PC-9 (cell line): ENCODE measurements at regions not wholly inside any gene's neighbourhood (a gene's known extent, or its start where the extent isn't known, plus 50 kb on each side); places are given as distances from the start of the nearest gene placed in this dataset.

Source experiments
- BruUV-seq: library from RNA; stranded (reverse); fragments of 400-500 nt; replicated peaks from 2 replicates; lab custom pipeline; 2021; lab: Mats Ljungman, UMichigan
- CTCF ChIA-PET: fragments of 300-600 bp; sonication (Branson Sonifier 250); formaldehyde crosslinking; loops from one replicate; lab custom pipeline; 2022; ENCODE audit warnings: antibody characterized with exemption; lab: Charles Lee
- POLR2A ChIA-PET: fragments of 300-600 bp; sonication (Branson Sonifier 250); formaldehyde crosslinking; loops from one replicate; lab custom pipeline; 2022; ENCODE audit warnings: antibody characterized with exemption; ENCODE audit not compliant: unreplicated experiment; lab: Charles Lee
- DNase-seq, 2 experiments: peaks; one replicate each; pipeline versions ENCODE4 v3.0.0 to v3.0.0-alpha.2; 2015 to 2022; ENCODE audit warnings: mixed read lengths in 1 of 2
- H2AFZ ChIP-seq: fragments of 200-600 bp; sonication (generic); 2 replicates; pipeline ENCODE4 v1.8.1; 2017; ENCODE audit warnings: antibody characterized with exemption
- H3F3A ChIP-seq: fragments of 200-600 bp; sonication (generic); 2 replicates; pipeline ENCODE4 v1.8.1; 2017; ENCODE audit warnings: antibody characterized with exemption, mild to moderate bottlenecking, low read depth; ENCODE audit not compliant: insufficient read depth
- H3K27ac ChIP-seq: fragments of 200-600 bp; sonication (generic); 2 replicates; pipeline ENCODE4 v1.6.1; 2016; ENCODE audit warnings: mixed run types
- H3K27me3 ChIP-seq: fragments of 200-600 bp; sonication (generic); 2 replicates; pipeline ENCODE4 v1.6.1; 2016; ENCODE audit warnings: low read depth, mixed run types; ENCODE audit not compliant: insufficient read depth
- H3K36me3 ChIP-seq: fragments of 200-600 bp; sonication (generic); 2 replicates; pipeline ENCODE4 v1.6.1; 2016; ENCODE audit warnings: low read depth, mixed run types
- H3K4me1 ChIP-seq: fragments of 200-600 bp; sonication (generic); replicated peaks from 2 replicates; pipeline ENCODE4 v1.6.1; 2016; ENCODE audit warnings: mixed run types; ENCODE audit not compliant: insufficient read depth
- H3K4me2 ChIP-seq: fragments of 200-600 bp; sonication (generic); 2 replicates; pipeline ENCODE4 v1.6.1; 2017; ENCODE audit warnings: mixed run types
- H3K4me3 ChIP-seq: fragments of 200-600 bp; sonication (generic); 2 replicates; pipeline ENCODE4 v1.6.1; 2016; ENCODE audit warnings: mixed run types
- H3K79me2 ChIP-seq: fragments of 200-600 bp; sonication (generic); 2 replicates; pipeline ENCODE4 v1.6.1; 2017; ENCODE audit warnings: low read depth, mixed run types
- H3K9me2 ChIP-seq: fragments of 200-600 bp; sonication (generic); 2 replicates; pipeline ENCODE4 v1.8.1; 2017; ENCODE audit warnings: mild to moderate bottlenecking; ENCODE audit not compliant: insufficient read depth
- H3K9me3 ChIP-seq: fragments of 200-600 bp; sonication (generic); 2 replicates; pipeline ENCODE4 v1.8.1; 2016; ENCODE audit warnings: low read depth; ENCODE audit not compliant: insufficient read depth
- H4K20me1 ChIP-seq: fragments of 200-600 bp; sonication (generic); 2 replicates; pipeline ENCODE4 v1.8.1; 2017; ENCODE audit not compliant: insufficient read depth
- CTCF ChIP-seq: fragments of 200-600 bp; sonication (generic); conservative IDR thresholded peaks from 2 replicates; pipeline ENCODE4 v1.6.1; 2017; ENCODE audit warnings: mixed run types, antibody characterized with exemption, mild to moderate bottlenecking, moderate library complexity
- EZH2 ChIP-seq: fragments of 200-600 bp; sonication (generic); IDR thresholded peaks from 2 replicates; pipeline ENCODE4 v1.8.0; 2017; ENCODE audit warnings: antibody characterized with exemption, low read depth
- intact Hi-C: fragments of 100-400 bp; cut with micrococcal nuclease; formaldehyde crosslinking; loops from one replicate; pipeline ENCODE4 v1.10.0; 2022; ENCODE audit not compliant: unreplicated experiment

- no peaks in the 10 kb centered on the region for H3K4me1 ChIP-seq
- H3K9me3 ChIP-seq: no peaks in the 10 kb centered on the region
- DNase-seq: no peak
- no peak for TF ChIP-seq CTCF
- TF ChIP-seq EZH2: no peak
- no peak overlapping the region for H3K4me3 ChIP-seq
- H3K27me3 ChIP-seq: no peaks in the 10 kb centered on the region
- H3K36me3 ChIP-seq: no peaks in the 10 kb centered on the region
- CTCF ChIA-PET: no interaction called here
- no peaks in the 10 kb centered on the region for H3K79me2 ChIP-seq
- no peaks in the 10 kb centered on the region for H4K20me1 ChIP-seq
- no peaks in the 10 kb centered on the region for H3K9me2 ChIP-seq
- intact Hi-C loops: no loop called here
- no peak overlapping the region for H3K27ac ChIP-seq
- POLR2A ChIA-PET: no interaction called here
- H2AFZ ChIP-seq: no peak overlapping the region
- no peak overlapping the region for H3K4me2 ChIP-seq
- no TSS peak for BruUV-seq
- no peaks in the 10 kb centered on the region for H3F3A ChIP-seq
These were observed 167.1 kb upstream of the MMS22L start for GRCh38 chr6:97450087-97450486.

GRCh38 chr6:97456070-97456469 is 173.1 kb upstream of the MMS22L start:
- Histone ChIP-seq H3K4me1 (no peaks in the 10 kb centered on the region), H3K79me2 (no peaks in the 10 kb centered on the region), H3K9me2 (no peaks in the 10 kb centered on the region), H3K36me3 (no peaks in the 10 kb centered on the region), H4K20me1 (no peaks in the 10 kb centered on the region), H3K27me3 (no peaks in the 10 kb centered on the region), H3K9me3 (no peaks in the 10 kb centered on the region), H3F3A (no peaks in the 10 kb centered on the region), H2AFZ (no peak overlapping the region), H3K27ac (no peak overlapping the region), H3K4me3 (no peak overlapping the region), H3K4me2 (no peak overlapping the region)
- CTCF ChIA-PET: interaction anchor here (0.6 kb wide), 1 partner anchor 471 kb away, joined by 3 read pairs; no protein-coding TSS in a partner anchor
- intact Hi-C loops: no loop called here
- BruUV-seq: no TSS peak
- POLR2A ChIA-PET: no interaction called here
- TF ChIP-seq CTCF (no peak), EZH2 (no peak)
- DNase-seq: no peak

DNA sequence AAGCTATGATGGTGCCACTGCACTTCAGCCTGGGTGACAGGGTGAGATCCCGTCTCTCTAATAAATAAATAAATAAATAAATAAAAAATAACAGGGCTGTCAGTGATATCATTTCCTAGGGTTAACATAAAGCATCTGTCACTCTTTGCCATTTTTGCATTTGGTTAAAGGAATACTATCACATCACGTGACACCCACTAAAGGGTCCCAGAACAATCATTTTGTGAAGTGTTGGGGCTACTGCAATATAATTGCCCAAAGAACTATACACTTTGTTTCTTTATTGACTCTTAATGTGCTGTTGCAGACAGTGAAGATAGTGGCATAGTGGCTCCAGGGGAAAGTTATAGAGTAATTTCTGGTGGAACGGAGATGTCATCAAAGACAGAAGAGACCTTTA is 176.5 kb upstream of the MMS22L start:
- no TSS peak for BruUV-seq
- CTCF ChIA-PET: no interaction called here
- no peak for DNase-seq

More for the DNA sequence above, 176.5 kb upstream of the MMS22L start:
- no peak overlapping the region for H3K4me2 ChIP-seq
- no peaks in the 10 kb centered on the region for H3K79me2 ChIP-seq
- intact Hi-C loops: no loop called here
- no peak overlapping the region for H3K4me3 ChIP-seq
- TF ChIP-seq CTCF (no peak), EZH2 (no peak)
- H3K9me2 ChIP-seq: no peaks in the 10 kb centered on the region
- no peaks in the 10 kb centered on the region for H3K4me1 ChIP-seq
- no peak overlapping the region for H3K27ac ChIP-seq
- H3F3A ChIP-seq: no peaks in the 10 kb centered on the region
- H3K36me3 ChIP-seq: no peaks in the 10 kb centered on the region
- H3K27me3 ChIP-seq: no peaks in the 10 kb centered on the region
- no peaks in the 10 kb centered on the region for H3K9me3 ChIP-seq
- POLR2A ChIA-PET: no interaction called here
- no peaks in the 10 kb centered on the region for H4K20me1 ChIP-seq
- no peak overlapping the region for H2AFZ ChIP-seq
